DND-41 (cell line): ENCODE measurements at regions not wholly inside any gene's neighbourhood (a gene's known extent, or its start where the extent isn't known, plus 50 kb on each side); places are given as distances from the start of the nearest gene placed in this dataset.

Experiments used
- ATAC-seq: fragments of 200-7000 bp; cut with Tn5 transposase; 3 replicates; pipeline ENCODE4 v1.9.1; 2021; ENCODE audit warnings: low read depth; ENCODE audit not compliant: insufficient read depth
- DNase-seq: peaks from one replicate; pipeline ENCODE4 v3.0.0-alpha.2; 2020
- H2AFZ ChIP-seq: 2 replicates; pipeline ENCODE4 v1.6.0; 2012; ENCODE audit warnings: low read depth, low read length
- H3K27ac ChIP-seq: 2 replicates; pipeline ENCODE4 v1.5.1; 2012; ENCODE audit warnings: low read length, inconsistent platforms
- H3K27me3 ChIP-seq: fragments of 200-600 bp; sonication (generic); 2 replicates; pipeline ENCODE4 v1.6.0; 2012; ENCODE audit warnings: low read length, mild to moderate bottlenecking, inconsistent platforms; ENCODE audit not compliant: insufficient read depth, poor library complexity
- H3K36me3 ChIP-seq: 2 replicates; pipeline ENCODE4 v1.5.1; 2012; ENCODE audit warnings: low read length, inconsistent platforms; ENCODE audit not compliant: insufficient read depth
- H3K4me1 ChIP-seq: 2 replicates; pipeline ENCODE4 v1.5.1; 2012; ENCODE audit warnings: mild to moderate bottlenecking, low read length; ENCODE audit not compliant: insufficient read depth
- H3K4me2 ChIP-seq: 2 replicates; pipeline ENCODE4 v1.6.0; 2012; ENCODE audit warnings: mild to moderate bottlenecking, moderate library complexity, low read length, inconsistent platforms; ENCODE audit not compliant: insufficient read depth
- H3K4me3 ChIP-seq, 2 experiments: fragments of 200-600 bp in 1 of 2; shearing (Covaris generic) in 1 of 2; 2 replicates each; pipeline ENCODE4 v1.5.1; 2012 to 2016; ENCODE audit warnings: inconsistent platforms in 2 of 2, low read length in 2 of 2, mild to moderate bottlenecking in 2 of 2, low read depth in 1 of 2, moderate library complexity in 1 of 2
- H3K79me2 ChIP-seq: 2 replicates; pipeline ENCODE4 v1.6.0; 2012; ENCODE audit warnings: low read length, inconsistent platforms; ENCODE audit not compliant: insufficient read depth
- H3K9ac ChIP-seq: 2 replicates; pipeline ENCODE4 v1.6.0; 2012; ENCODE audit warnings: low read depth, mild to moderate bottlenecking, inconsistent platforms, low read length, moderate library complexity
- H3K9me3 ChIP-seq: 2 replicates; pipeline ENCODE4 v1.5.1; 2012; ENCODE audit warnings: low read length, moderate library complexity, mild to moderate bottlenecking, inconsistent platforms; ENCODE audit not compliant: insufficient read depth, severe bottlenecking
- H4K20me1 ChIP-seq: 2 replicates; pipeline ENCODE4 v1.6.0; 2012; ENCODE audit warnings: low read length; ENCODE audit not compliant: insufficient read depth
- EZH2 ChIP-seq: IDR thresholded peaks from 3 replicates; pipeline ENCODE4 v1.6.1; 2012; ENCODE audit warnings: borderline replicate concordance, low read depth, mild to moderate bottlenecking, moderate library complexity, low read length, inconsistent platforms; ENCODE audit not compliant: severe bottlenecking
- TF ChIP-seq, protein P1 (sequence below): IDR thresholded peaks from 2 replicates; pipeline ENCODE4 v1.5.1; 2012; ENCODE audit warnings: borderline replicate concordance, low read length, moderate library complexity, mild to moderate bottlenecking; ENCODE audit not compliant: poor library complexity, severe bottlenecking; ENCODE audit errors: extremely low read depth

DNA sequence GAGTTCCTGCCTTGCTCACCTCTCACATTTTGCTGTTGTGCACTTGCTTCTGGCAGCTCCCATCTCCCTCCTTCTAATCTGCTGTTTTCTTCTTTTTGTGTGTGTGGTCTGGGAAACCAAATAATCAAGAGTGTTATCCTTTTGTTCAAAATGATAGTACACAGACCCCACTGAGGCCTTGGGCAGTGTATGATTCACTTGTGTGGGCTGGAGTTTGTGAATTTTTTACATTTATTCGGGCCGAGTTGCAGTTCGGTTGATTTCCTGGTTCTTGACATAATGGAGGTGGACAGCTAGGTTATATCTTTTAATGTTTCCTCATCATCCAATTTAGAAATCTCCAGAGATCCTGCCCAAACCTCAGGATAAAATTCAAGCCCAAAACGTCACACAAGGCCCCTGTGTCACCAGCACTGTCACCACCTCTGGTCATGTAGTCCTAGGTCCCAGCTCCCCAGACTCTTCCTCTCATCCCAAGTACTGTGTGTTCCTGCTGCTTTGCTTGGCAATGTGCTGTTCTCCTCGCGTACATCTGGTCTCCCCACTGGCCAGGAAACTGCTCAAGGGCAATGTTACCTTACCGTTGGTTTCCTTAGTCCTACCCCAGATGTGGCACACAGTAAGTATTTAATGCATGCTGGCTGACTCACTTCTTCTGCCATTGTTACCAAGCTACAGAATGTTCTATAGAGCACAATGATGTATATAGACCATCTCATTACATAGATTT lies 55.7 kb upstream of the PHACTR2 start:
- Histone ChIP-seq H3K4me3 (no peak overlapping the region), H3K27ac (no peak overlapping the region), H3K27me3 (no peaks in the 10 kb centered on the region), H4K20me1 (no peaks in the 10 kb centered on the region), H3K36me3 (no peaks in the 10 kb centered on the region), H3K4me2 (no peak overlapping the region), H3K79me2 (no peaks in the 10 kb centered on the region), H3K4me1 (no peaks in the 10 kb centered on the region), H3K9me3 (no peaks in the 10 kb centered on the region), H3K9ac (no peak overlapping the region), H2AFZ (no peak overlapping the region)
- TF ChIP-seq EZH2 = no peak
- TF ChIP-seq, protein P1, sequence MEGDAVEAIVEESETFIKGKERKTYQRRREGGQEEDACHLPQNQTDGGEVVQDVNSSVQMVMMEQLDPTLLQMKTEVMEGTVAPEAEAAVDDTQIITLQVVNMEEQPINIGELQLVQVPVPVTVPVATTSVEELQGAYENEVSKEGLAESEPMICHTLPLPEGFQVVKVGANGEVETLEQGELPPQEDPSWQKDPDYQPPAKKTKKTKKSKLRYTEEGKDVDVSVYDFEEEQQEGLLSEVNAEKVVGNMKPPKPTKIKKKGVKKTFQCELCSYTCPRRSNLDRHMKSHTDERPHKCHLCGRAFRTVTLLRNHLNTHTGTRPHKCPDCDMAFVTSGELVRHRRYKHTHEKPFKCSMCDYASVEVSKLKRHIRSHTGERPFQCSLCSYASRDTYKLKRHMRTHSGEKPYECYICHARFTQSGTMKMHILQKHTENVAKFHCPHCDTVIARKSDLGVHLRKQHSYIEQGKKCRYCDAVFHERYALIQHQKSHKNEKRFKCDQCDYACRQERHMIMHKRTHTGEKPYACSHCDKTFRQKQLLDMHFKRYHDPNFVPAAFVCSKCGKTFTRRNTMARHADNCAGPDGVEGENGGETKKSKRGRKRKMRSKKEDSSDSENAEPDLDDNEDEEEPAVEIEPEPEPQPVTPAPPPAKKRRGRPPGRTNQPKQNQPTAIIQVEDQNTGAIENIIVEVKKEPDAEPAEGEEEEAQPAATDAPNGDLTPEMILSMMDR = no peak
- ATAC-seq = no peak
- no peak for DNase-seq

DNA sequence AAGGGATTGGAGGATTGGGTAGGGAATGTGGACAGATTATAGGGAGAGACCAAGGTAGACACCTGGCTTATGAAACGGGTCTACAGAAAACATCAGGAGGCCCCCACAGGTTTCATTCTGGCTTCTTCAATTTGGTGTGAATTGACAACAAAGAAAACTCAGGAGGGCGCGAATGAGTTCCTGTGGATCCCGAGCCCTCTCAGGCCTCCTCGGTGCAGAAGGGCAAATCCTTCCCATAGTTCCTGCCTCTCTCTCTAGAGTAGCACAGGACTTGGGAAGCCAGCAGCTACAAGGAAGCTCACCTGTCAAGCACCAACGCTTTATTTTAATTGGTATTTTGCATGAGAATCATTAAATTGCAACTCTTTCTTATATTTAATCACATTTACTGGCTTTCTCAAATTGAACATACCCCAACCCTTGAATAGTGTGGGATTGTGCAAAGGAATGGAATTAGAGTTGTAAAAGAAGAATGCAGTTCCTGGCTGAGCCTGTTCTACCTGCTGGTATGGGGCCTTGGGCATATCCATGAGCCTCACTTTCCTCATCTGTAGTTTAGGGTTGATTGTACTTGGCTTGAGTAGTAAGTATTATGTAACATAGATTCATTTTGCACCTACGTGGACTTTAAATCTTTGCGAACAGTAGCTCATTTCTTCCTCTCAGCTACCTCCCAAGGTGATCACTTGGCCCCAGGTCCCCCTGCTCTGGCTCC lies 56.4 kb upstream of the PHACTR2 start:
- no peaks in the 10 kb centered on the region for H3K4me1 ChIP-seq
- no peaks in the 10 kb centered on the region for H3K36me3 ChIP-seq
- DNase-seq (no peak), ATAC-seq (no peak)
- H3K4me3 ChIP-seq = no peak overlapping the region
- H3K27ac ChIP-seq = no peak overlapping the region
- no peaks in the 10 kb centered on the region for H4K20me1 ChIP-seq
- no peak for TF ChIP-seq EZH2
- TF ChIP-seq, protein P1 = no peak
- no peaks in the 10 kb centered on the region for H3K27me3 ChIP-seq
- H3K4me2 ChIP-seq = no peak overlapping the region
- H3K79me2 ChIP-seq = no peaks in the 10 kb centered on the region
- H2AFZ ChIP-seq = no peak overlapping the region
- no peak overlapping the region for H3K9ac ChIP-seq
- H3K9me3 ChIP-seq = no peaks in the 10 kb centered on the region

DNA sequence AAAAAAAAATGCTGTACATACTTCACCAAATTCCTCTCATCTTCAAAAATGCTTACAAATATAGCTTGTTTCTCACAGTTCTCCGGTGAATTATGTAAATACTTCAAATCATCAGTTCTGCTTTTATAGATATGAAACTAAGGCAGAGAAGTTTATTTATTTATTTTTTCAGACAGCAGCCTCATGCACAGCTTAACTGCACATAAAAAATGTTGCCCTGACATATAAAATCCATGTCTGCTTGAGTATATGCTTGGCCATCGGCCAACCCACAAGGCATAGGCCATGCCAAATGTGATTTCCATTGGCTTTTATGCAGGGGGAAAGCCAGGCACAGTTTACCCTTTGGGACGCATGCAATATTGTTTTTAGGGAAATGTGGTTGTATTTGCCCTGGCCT lies 57.3 kb upstream of the PHACTR2 start:
- DNase-seq (no peak), ATAC-seq (no peak)
- H3K27ac ChIP-seq = no peak overlapping the region

More for the DNA sequence above, 57.3 kb upstream of the PHACTR2 start:
- TF ChIP-seq EZH2 = no peak
- TF ChIP-seq, protein P1 = no peak
- Histone ChIP-seq H3K9me3 (no peaks in the 10 kb centered on the region), H4K20me1 (no peaks in the 10 kb centered on the region), H3K4me1 (no peaks in the 10 kb centered on the region), H3K36me3 (no peaks in the 10 kb centered on the region), H3K4me2 (no peak overlapping the region), H3K27me3 (no peaks in the 10 kb centered on the region), H3K79me2 (no peaks in the 10 kb centered on the region), H2AFZ (no peak overlapping the region), H3K9ac (no peak overlapping the region), H3K4me3 (no peak overlapping the region)
